BLaER1 (cell line): ENCODE measurements at regions not wholly inside any gene's neighbourhood (a gene's known extent, or its start where the extent isn't known, plus 50 kb on each side); places are given as distances from the start of the nearest gene placed in this dataset.

ENCODE experiments used
- H3K27ac ChIP-seq: shearing (Covaris generic); formaldehyde crosslinking; 2 replicates; pipeline ENCODE4 v1.8.1; 2022
- H3K27me3 ChIP-seq: shearing (Covaris generic); formaldehyde crosslinking; 2 replicates; pipeline ENCODE4 v1.8.1; 2022
- H3K36me3 ChIP-seq: shearing (Covaris generic); formaldehyde crosslinking; 2 replicates; pipeline ENCODE4 v1.8.1; 2022
- H3K4me1 ChIP-seq: shearing (Covaris generic); formaldehyde crosslinking; 2 replicates; pipeline ENCODE4 v1.8.1; 2022
- H3K4me2 ChIP-seq: shearing (Covaris generic); formaldehyde crosslinking; 2 replicates; pipeline ENCODE4 v1.8.1; 2022
- H3K4me3 ChIP-seq: shearing (Covaris generic); formaldehyde crosslinking; 2 replicates; pipeline ENCODE4 v1.8.1; 2022
- H3K9ac ChIP-seq: shearing (Covaris generic); formaldehyde crosslinking; 2 replicates; pipeline ENCODE4 v1.8.1; 2022
- H3K9me3 ChIP-seq: shearing (Covaris generic); formaldehyde crosslinking; 2 replicates; pipeline ENCODE4 v1.8.1; 2022
- H4K20me1 ChIP-seq: shearing (Covaris generic); formaldehyde crosslinking; 2 replicates; pipeline ENCODE4 v1.8.1; 2022
- Cebpa-rat ChIP-seq: shearing (Covaris generic); IDR thresholded peaks from 2 replicates; pipeline ENCODE4 v1.8.1; 2022

DNA sequence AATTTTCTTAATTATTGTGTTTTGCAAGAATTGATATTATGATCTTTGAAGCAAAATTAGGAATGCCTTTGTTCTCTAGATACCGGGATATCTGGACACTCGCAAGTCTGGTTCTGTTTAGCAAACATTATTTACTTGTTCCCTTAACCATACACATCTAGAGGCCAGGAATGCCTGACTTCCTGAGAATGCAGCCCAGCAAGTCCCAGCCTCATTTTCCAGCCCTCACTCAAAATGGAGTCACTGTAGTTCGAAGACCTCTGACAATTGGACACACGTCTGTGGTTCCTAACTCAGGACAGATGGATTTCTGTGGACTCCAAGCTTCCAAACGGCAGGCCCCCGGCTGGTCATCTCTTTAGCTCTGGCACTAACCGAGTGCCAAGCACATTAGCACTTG, 355.4 kb upstream of the RBFOX1 start:
- Histone ChIP-seq H3K4me3 (no peak overlapping the region), H3K4me2 (no peak overlapping the region), H3K36me3 (no peaks in the 10 kb centered on the region), H4K20me1 (no peaks in the 10 kb centered on the region), H3K4me1 (no peaks in the 10 kb centered on the region), H3K9ac (no peak overlapping the region), H3K27ac (no peak overlapping the region), H3K27me3 (no peaks in the 10 kb centered on the region), H3K9me3 (no peaks in the 10 kb centered on the region)
- TF ChIP-seq Cebpa-rat: no peak

DNA sequence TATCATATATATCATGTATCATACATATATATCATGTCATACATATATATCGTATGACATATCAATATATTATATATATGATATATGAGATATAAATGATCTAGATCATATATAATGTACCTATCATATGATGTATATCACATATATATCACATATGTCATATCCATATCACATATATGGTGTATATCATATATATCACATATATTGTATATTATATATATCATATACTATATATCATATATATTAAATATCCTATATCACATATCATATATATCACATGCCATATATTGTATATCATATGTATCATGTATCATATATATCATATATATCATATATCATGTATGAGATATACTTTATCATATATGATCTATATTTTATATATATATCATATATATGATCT, 355.9 kb upstream of the RBFOX1 start:
- no peak overlapping the region for H3K4me2 ChIP-seq
- no peaks in the 10 kb centered on the region for H3K27me3 ChIP-seq
- no peaks in the 10 kb centered on the region for H3K36me3 ChIP-seq
- H3K9ac ChIP-seq: no peak overlapping the region
- H3K9me3 ChIP-seq: no peaks in the 10 kb centered on the region
- H3K4me1 ChIP-seq: no peaks in the 10 kb centered on the region
- H3K4me3 ChIP-seq: no peak overlapping the region
- TF ChIP-seq Cebpa-rat: no peak
- no peaks in the 10 kb centered on the region for H4K20me1 ChIP-seq
- H3K27ac ChIP-seq: no peak overlapping the region

DNA sequence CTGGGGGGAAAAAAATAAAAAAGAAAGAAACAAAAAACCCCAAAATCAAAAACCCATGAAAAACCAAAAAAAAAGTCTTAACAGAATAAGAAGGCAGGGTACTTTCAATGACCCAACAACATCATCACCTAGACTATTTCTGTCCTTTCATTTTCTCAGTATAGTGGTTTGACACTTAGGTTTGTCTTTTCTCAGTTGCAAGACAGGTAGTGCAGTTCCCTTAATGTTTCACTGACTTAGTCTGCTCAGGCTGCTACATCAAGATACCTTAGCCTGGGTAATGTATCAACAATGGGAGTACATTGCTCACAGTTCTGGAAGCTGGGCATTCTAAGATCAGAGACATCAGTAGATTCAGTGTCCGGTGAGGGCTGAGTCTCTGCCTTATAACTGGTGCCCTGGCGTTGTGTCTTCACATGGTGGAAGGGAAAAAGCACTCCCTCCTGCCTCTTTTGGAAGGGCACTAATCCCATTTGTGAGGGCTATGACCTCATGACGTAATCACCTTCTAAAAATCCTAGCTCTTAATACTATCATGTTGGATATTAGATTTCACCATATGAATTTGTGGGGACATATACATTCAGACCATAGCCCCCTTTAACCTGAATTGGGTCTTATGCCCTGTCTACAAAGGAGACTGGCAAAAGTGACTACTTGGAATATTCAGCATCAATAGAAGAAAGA, 362.3 kb upstream of the RBFOX1 start:
- Histone ChIP-seq H3K4me2 (no peak overlapping the region), H3K4me1 (peaks cover 19% of the 10 kb centered on the region), H3K27me3 (no peaks in the 10 kb centered on the region), H3K9ac (no peak overlapping the region), H3K27ac (no peak overlapping the region), H3K9me3 (no peaks in the 10 kb centered on the region), H3K36me3 (no peaks in the 10 kb centered on the region), H3K4me3 (no peak overlapping the region), H4K20me1 (no peaks in the 10 kb centered on the region)
- no peak for TF ChIP-seq Cebpa-rat

DNA sequence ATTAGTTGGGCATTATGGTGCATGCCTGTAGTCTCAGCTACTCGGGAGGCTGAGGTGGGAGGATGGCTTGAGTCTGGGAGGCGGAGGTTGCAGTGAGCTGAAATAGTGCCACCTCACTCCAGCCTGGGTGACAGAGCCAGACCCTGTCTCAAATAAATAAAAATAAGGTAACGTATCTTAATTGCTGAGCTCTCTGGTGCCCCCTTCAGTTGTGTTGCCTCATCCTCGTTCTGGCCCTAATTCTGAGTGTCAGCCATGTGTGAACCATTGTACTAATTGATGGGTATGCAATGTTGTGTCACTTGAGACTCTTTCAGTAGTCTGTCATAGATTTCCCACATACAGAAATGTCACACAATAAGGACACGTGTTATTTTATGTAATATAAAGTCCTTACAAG, 363.1 kb upstream of the RBFOX1 start:
- TF ChIP-seq Cebpa-rat: no peak
- no peaks in the 10 kb centered on the region for H3K36me3 ChIP-seq

DNA sequence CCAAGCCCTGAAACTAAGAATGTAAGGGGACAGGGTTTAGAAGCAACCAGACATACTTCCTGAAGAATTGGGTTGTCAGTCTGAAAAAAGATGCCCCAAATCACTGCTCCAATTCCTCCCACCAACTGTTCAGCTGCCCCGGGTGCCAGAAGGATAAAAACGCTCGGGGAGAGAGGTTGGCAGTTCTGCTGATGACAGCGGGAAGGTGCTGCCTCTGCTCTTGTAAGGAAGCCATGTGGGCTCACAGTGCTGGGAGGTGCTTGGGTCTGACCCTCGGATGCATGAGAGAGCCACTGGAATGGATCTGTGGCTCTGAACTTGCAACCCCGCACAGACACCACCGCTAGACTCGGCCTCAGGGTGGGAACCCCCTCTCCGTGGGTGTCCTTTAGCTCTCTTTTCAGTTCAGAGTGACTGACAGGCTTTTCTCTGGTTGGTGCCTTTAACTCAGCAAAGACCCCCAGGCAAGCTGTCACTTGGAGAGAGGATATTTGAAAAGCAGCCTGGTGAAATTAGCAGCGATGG, 364.8 kb upstream of the RBFOX1 start:
- Histone ChIP-seq H3K9ac (no peak overlapping the region), H3K4me2 (peak overlapping the region; percentile 68), H3K27me3 (no peaks in the 10 kb centered on the region), H3K9me3 (no peaks in the 10 kb centered on the region), H3K36me3 (no peaks in the 10 kb centered on the region), H3K27ac (no peak overlapping the region), H3K4me3 (no peak overlapping the region), H4K20me1 (no peaks in the 10 kb centered on the region), H3K4me1 (peaks cover 19% of the 10 kb centered on the region)
- TF ChIP-seq Cebpa-rat: no peak

More for the DNA sequence above, 363.1 kb upstream of the RBFOX1 start:
- H3K4me1 ChIP-seq: peaks cover 19% of the 10 kb centered on the region
- no peaks in the 10 kb centered on the region for H4K20me1 ChIP-seq
- no peaks in the 10 kb centered on the region for H3K27me3 ChIP-seq
- no peaks in the 10 kb centered on the region for H3K9me3 ChIP-seq
- no peak overlapping the region for H3K27ac ChIP-seq
- no peak overlapping the region for H3K4me2 ChIP-seq
- H3K9ac ChIP-seq: no peak overlapping the region
- H3K4me3 ChIP-seq: no peak overlapping the region

DNA sequence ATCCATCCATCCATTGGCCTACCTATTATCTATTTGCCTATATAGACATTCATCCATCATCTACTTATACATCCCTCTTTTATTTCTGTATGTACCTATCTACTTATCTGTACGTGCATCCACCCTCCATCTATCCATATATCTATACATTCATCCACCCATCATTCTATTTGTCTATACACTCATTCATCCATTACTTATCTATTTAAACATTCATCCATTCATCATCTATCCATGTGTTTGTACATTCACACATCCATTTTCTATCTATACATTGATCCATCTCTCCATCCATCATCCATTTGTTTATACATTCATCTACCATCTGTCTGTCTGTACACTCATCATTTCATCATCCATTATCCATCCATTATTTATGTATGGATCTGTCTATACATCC, 365.7 kb upstream of the RBFOX1 start:
- Histone ChIP-seq H3K4me3 (no peak overlapping the region), H3K36me3 (no peaks in the 10 kb centered on the region), H3K27ac (no peak overlapping the region), H3K9ac (no peak overlapping the region), H4K20me1 (no peaks in the 10 kb centered on the region), H3K4me1 (peaks cover 26% of the 10 kb centered on the region), H3K4me2 (no peak overlapping the region), H3K9me3 (no peaks in the 10 kb centered on the region), H3K27me3 (no peaks in the 10 kb centered on the region)
- no peak for TF ChIP-seq Cebpa-rat

DNA sequence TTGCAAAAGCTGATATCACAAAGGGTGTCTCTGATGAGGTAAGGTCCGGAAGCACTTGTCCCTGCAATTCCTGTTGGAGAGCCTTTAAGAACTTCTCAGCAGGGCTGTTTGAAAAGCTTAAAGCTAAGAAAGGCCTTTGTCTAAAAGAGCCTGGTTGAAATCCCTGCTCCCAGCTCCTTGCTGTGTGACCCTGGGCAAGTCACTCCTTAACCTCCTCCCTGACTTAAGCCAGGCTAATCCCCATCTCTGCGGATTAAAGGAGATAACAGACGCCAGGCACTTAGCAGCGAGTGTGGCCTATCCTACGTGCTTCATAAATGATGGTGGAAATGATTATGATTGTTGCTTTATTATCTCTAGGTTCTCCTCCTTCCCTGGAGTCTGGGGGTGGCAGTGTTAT, 368.0 kb upstream of the RBFOX1 start:
- Histone ChIP-seq H3K9ac (no peak overlapping the region), H3K9me3 (no peaks in the 10 kb centered on the region)
- TF ChIP-seq Cebpa-rat: no peak

DNA sequence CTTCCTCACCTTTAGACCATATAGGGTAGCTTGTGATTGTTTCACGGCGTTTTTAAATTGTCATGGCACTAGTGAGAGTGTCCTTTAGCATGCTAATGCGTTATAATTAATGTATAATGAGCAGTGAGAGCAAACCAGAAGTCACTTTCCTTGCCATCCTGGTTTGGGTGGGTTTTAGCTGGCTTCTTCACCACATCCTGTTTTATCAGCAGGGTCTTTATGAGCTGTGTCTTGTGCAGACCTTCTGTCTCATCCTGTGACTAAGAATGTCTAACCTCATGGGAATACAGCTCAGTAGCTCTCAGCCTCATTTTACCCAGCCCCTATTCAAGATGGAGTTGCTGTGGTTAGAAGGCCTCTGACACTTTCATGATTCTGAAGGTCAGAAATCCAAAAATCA, 370.9 kb upstream of the RBFOX1 start:
- H3K4me2 ChIP-seq: peak overlapping the region; percentile 73
- H3K9ac ChIP-seq: no peak overlapping the region
- H3K27me3 ChIP-seq: no peaks in the 10 kb centered on the region
- H3K27ac ChIP-seq: no peak overlapping the region
- no peak overlapping the region for H3K4me3 ChIP-seq
- H3K9me3 ChIP-seq: no peaks in the 10 kb centered on the region
- H3K36me3 ChIP-seq: no peaks in the 10 kb centered on the region
- TF ChIP-seq Cebpa-rat: no peak
- H4K20me1 ChIP-seq: no peaks in the 10 kb centered on the region
- peaks cover 51% of the 10 kb centered on the region for H3K4me1 ChIP-seq

More for the DNA sequence above, 368.0 kb upstream of the RBFOX1 start:
- Histone ChIP-seq H3K4me3 (no peak overlapping the region), H3K27ac (no peak overlapping the region), H3K36me3 (no peaks in the 10 kb centered on the region), H3K4me1 (peaks cover 48% of the 10 kb centered on the region), H3K4me2 (no peak overlapping the region), H3K27me3 (no peaks in the 10 kb centered on the region), H4K20me1 (no peaks in the 10 kb centered on the region)

DNA sequence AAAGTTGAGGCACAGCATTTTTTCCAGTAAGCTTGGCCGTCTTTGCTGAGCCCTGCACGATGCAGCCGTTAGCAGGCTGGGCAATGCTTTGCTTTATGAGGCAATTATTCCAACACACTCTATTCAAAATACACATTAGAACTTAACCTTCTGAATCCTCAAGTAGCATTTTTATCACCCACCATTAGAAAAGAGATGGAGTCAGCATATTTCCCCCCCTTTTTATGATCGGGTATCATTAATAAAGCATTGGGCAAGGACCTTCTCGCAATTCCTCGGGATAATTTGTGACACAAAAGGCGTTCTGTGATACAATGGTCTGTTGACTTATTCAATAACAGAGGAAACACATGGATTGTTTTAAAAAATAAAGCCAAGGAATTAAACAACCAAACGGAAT, 374.5 kb upstream of the RBFOX1 start:
- Histone ChIP-seq H3K4me2 (no peak overlapping the region), H3K36me3 (no peaks in the 10 kb centered on the region)
- TF ChIP-seq Cebpa-rat: no peak

DNA sequence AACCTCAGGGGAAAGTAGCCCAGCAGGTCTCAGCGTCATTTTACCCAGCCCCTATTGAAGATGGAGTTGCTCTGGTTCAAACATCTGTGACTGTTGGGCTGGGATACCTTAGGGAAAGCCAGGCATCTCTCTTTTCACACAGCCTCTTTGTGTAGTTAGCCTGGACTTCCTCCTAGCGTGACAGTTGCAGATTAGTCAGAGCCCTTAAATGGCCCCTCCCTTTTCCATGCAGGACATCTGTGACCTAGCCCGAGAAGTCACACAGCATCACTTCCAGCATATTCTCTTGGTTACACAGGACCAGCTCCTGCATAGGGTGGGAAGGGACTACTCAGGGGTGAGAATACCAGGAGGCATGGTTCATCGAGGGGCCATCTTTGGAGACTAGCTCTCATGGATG, 375.0 kb upstream of the RBFOX1 start:
- Histone ChIP-seq H3K9me3 (no peaks in the 10 kb centered on the region), H3K36me3 (no peaks in the 10 kb centered on the region), H3K27me3 (no peaks in the 10 kb centered on the region), H3K4me3 (no peak overlapping the region), H3K27ac (no peak overlapping the region), H3K4me2 (no peak overlapping the region), H3K9ac (no peak overlapping the region), H3K4me1 (peaks cover 58% of the 10 kb centered on the region), H4K20me1 (no peaks in the 10 kb centered on the region)
- no peak for TF ChIP-seq Cebpa-rat

More for the DNA sequence above, 374.5 kb upstream of the RBFOX1 start:
- H4K20me1 ChIP-seq: no peaks in the 10 kb centered on the region
- no peak overlapping the region for H3K9ac ChIP-seq
- no peak overlapping the region for H3K27ac ChIP-seq
- H3K9me3 ChIP-seq: no peaks in the 10 kb centered on the region
- peaks cover 58% of the 10 kb centered on the region for H3K4me1 ChIP-seq
- H3K4me3 ChIP-seq: no peak overlapping the region
- H3K27me3 ChIP-seq: no peaks in the 10 kb centered on the region
